Anterior cingulate cortex (tissue), 58 donors: ENCODE measurements at regions not wholly inside any gene's neighbourhood (a gene's known extent, or its start where the extent isn't known, plus 50 kb on each side); places are given as distances from the start of the nearest gene placed in this dataset.

Source experiments
- DNase-seq, 58 donors: peaks; one replicate each; lab custom pipeline; 2025; lab: John Stamatoyannopoulos, UW

- no peak for DNase-seq
Observed at GRCh38 chr14:104444159-104445030, 135.2 kb upstream of the C14orf180 start.

- DNase-seq = no peak
Observed at GRCh38 chr14:104445086-104445485, 134.5 kb upstream of the C14orf180 start.

- no peak for DNase-seq
Observed at GRCh38 chr14:104445832-104446381, 133.7 kb upstream of the C14orf180 start.

GRCh38 chr14:104446611-104447010 is 133.0 kb upstream of the C14orf180 start:
- no peak for DNase-seq

- DNase-seq = no peak
Observed at GRCh38 chr14:104447750-104448149, 131.8 kb upstream of the C14orf180 start.

- DNase-seq = no peak
Observed at GRCh38 chr14:104448321-104448720, 131.2 kb upstream of the C14orf180 start.

GRCh38 chr14:104448721-104449120 is 130.8 kb upstream of the C14orf180 start:
- no peak for DNase-seq

GRCh38 chr14:104450811-104451401 is 128.7 kb upstream of the C14orf180 start:
- DNase-seq = no peak

GRCh38 chr14:104451474-104451873 is 128.1 kb upstream of the C14orf180 start:
- DNase-seq = no peak

GRCh38 chr14:104458845-104459244 is 120.7 kb upstream of the C14orf180 start:
- DNase-seq = no peak

- DNase-seq = no peak
Observed at GRCh38 chr14:104460791-104461651, 118.5 kb upstream of the C14orf180 start.

GRCh38 chr14:104461676-104462449 is 117.7 kb upstream of the C14orf180 start:
- DNase-seq = peak in 1 of 58 donors; percentile 9

GRCh38 chr14:104462651-104463630 is 116.6 kb upstream of the C14orf180 start:
- no peak for DNase-seq

GRCh38 chr14:104464907-104465306 is 114.7 kb upstream of the C14orf180 start:
- DNase-seq = no peak

- no peak for DNase-seq
Observed at GRCh38 chr14:104465482-104466390, 113.8 kb upstream of the C14orf180 start.

GRCh38 chr14:104467236-104467635 is 112.3 kb upstream of the C14orf180 start:
- no peak for DNase-seq

GRCh38 chr14:104467641-104468040 is 111.9 kb upstream of the C14orf180 start:
- no peak for DNase-seq

GRCh38 chr14:104469591-104469990 is 110.0 kb upstream of the C14orf180 start:
- peak in 4 of 58 donors; percentile 11 to 42 (median 21) for DNase-seq
